GM18909 (cell line): ENCODE measurements at regions not wholly inside any gene's neighbourhood (a gene's known extent, or its start where the extent isn't known, plus 50 kb on each side); places are given as distances from the start of the nearest gene placed in this dataset.
"Not testable (repeated sequence)": the region's sequence is repeated elsewhere in the genome, so short reads cannot be mapped to it uniquely, and the experiment has no call there.

Source experiments
- ATAC-seq: cut with Tn5 transposase; IDR thresholded peaks from one replicate; pipeline ENCODE4 v1.9.1; 2021; ENCODE audit warnings: mild to moderate bottlenecking; ENCODE audit not compliant: unreplicated experiment, poor library complexity

DNA sequence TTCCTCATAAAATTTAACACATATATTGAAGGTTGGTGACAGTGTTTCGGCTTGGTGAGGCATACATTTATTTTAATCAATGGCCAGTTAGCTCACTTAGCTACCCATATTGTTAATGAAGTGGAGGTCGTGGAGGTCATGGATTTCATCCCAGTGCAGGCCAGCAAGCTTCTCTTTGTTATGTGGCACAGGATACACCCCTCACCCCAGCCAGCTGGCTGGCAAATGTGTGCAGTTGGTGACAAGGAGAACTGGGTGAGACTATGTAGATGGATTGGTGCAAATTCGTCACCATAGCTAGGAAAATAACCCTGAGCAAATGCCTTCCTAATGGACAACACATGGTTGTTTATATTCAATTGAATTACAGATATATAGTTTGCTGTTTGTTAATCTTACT lies 50.5 kb upstream of the FOXP2 start:
- ATAC-seq: no peak

DNA sequence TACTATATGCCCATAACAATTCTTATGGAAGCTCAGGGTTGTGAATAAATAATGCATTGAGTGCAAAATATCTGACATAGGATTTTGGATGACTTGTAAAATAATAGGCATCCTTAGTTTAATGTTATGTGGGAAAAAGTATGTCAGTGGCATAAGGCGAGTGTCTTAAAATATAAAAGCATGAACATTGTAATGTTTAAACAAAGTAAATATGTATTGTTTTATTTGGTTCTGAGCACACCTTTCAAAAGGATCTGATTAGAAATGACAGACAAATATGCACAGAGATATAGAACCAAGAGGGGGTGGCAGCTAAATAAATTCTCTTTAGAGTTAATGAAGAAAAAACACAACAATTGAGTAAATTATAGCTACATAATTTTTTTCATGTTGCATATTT lies 51.3 kb upstream of the FOXP2 start:
- no peak for ATAC-seq

DNA sequence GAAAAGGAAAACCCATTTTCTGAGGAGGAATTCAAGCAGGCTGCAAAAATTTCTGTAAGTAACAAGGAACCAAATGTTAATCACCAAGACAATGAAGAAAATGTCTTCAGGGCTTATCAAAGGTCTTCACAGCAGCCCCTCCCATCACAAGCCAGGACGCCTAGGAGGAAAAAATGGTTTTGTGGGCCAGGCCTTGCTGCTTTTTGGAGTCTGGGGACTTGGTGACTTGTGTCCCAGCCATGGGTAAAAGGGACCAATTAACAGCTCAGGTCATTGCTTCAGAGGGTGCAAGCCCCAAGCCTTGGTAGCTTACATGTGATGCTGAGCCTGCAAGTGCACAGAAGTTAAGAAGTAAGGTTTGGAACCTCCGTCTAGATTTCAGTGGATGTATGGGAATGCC lies 55.7 kb upstream of the FOXP2 start:
- no peak for ATAC-seq

DNA sequence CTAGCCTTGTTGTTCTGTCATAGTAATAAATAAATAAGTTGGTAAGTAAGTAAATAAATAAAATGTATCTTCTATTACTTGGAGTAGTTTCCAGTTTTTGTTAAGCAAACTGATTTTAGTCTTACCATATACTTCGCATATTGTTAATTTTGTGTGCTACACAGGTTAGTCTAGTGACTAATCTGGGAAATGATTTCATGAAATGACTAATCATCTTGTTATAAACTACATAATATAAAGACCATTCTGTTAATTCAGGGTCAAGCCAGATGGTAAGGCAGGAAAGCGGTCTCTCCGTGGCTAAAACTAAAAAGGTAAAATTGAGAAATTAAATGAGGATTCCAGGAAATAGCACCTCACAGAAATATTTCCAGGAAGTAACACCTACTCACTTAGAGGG lies 58.5 kb upstream of the FOXP2 start:
- ATAC-seq: no peak

GRCh38 chr7:114354306-114354705 lies 60.3 kb upstream of the FOXP2 start:
- ATAC-seq: no peak

DNA sequence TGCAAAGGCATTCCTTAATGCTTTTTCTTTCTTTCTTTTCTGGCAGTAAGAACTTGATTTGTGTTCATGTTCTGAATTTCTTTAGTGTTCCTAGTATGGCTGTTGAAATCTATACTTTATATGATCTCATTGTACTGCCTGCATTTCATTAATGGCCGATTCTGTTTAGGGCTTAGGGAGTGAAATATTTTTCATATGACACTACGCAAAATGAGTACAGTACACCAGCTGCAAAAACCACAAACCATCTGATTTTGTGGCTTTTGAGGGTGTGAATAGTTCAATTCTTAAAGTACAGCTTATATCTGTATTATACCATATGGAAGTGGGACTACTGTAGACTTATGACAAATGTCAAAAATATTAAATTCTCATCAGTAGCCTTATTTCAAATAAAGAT lies 69.1 kb upstream of the FOXP2 start:
- ATAC-seq: no peak

DNA sequence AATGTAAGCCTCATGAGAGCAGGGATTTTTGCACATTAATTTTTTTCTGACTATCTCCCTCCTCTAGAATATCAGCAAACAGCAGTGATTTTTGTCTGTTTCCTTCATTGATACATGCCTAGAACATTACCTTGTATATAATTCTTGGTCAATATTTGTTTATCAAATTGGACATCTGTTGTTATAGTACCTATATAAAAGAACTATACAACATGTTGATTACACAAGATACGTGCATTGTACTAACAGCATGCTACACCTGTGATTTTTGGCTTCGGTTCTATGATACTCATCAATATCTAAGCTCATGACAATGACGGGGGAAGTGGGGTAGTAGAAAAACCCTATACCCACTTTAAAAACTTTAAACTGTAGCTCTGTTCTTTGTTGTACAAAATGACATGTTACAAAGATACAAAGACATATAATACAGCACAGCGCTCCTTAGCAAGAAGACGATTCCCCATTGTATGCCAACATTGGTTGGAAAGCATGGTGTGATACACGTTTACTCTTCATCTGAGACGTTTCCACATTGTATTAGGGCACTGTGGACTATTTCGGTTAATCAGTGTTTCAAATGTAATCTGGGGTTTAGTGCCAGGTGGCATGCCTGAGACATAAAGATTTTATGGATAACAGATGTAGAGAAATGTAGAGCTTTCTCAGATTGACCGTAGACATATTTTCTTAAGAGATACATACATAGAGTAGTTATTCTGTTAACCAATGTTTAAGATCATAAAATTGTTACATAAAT lies 70.5 kb upstream of the FOXP2 start:
- ATAC-seq: no peak

DNA sequence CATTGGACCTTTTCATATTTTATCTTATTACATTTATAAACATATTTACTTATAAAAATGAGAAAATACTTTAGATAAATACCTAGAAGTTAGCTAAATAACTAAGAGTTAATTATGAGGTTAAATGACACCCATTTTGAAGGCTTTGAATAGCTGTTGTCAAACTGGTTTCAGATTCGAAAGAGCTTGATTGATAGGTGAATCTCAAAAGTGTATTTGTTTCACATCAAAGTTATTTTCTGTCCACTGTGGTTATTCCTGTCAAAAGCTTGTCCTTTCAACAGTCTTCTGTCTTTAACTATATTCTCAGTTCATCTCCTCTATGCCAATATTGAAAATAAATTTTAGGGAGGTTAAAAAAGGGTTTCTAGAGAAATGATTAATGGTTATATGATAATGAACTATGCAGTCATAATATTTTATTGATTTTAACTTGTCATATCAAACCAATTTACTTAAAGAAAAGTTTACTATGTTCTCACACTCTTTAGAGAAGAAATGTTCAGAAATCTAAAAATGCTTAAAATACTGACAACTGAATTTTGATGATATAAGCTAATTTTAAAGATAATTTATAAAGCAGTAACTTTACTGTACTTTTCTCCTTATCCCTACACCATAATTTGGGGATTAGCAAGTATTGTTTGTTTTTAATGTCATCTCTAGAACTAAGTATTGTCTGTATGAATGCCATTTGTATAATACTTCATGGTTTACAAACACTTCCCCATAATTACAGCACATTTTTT lies 72.0 kb upstream of the FOXP2 start:
- no peak for ATAC-seq

DNA sequence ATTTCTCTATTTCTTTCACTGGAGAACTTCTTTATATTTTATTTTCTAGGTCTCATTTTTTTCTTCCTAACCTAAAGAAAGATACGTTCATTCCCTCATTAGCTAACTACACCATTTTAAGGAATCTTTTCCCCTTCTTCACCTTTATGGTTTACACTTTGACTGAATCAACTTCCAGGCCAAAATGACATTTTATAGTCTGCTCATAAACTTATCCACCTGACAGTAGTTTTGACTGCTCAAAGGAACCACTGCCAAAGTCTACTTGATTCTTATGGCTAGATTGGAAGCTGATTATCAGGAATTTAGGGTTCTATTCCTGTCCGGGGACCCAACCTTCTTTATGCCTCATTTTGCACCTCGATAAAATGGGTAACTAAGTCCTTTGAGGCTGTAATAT lies 73.0 kb upstream of the FOXP2 start:
- no peak for ATAC-seq

GRCh38 chr7:114334989-114335388 lies 79.6 kb upstream of the FOXP2 start:
- no peak for ATAC-seq

GRCh38 chr7:114329458-114329857 lies 85.2 kb upstream of the FOXP2 start:
- ATAC-seq: not testable (repeated sequence)

DNA sequence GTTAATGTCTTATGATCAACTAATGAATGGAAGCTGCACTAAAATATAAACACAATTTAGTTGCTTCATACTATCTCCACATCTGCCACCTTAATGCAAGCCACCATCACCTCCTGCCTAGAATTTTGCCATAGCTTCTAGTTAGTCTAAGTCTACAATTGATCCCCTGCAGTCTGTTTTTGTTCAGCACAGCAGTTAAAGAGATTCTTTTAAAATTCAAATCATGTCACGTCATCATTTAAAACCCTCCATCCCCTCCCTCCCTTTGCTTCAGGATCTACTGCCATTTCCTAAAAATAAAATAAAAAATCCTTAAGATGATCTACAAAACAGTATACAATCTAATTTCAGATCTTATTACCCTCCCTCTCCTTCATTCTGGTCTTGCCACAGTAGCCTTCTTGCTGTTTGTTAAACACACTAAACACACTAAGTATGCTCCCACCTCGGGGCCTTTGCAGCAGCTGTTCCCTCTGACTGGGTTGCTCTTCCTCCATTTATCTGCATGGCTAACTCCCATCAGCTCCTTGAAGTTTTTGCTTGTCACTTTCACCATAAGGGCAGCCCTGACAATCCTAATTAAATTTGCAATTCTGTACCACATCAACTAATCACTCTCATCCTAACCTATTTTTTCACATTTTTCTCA lies 97.0 kb upstream of the FOXP2 start:
- ATAC-seq: no peak

DNA sequence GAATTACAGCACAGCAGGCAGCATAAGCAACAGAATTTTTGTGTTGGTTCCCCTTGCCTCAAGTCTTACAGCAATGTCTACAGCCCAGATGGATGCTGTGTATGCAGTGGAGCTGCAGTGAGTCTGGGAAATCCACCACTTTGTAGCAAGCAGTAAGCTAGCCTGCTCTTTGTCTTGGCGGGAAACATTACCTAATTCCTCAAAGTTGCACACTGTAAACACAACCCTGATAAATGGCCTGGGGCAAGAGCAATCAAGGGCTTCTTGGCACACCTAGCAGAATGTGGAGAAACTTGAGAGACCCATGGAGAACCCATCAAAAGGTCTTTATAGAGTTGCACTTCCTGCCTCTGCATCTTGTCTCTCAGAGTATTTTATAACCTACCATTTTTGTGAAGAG lies 102.0 kb upstream of the FOXP2 start:
- no peak for ATAC-seq

DNA sequence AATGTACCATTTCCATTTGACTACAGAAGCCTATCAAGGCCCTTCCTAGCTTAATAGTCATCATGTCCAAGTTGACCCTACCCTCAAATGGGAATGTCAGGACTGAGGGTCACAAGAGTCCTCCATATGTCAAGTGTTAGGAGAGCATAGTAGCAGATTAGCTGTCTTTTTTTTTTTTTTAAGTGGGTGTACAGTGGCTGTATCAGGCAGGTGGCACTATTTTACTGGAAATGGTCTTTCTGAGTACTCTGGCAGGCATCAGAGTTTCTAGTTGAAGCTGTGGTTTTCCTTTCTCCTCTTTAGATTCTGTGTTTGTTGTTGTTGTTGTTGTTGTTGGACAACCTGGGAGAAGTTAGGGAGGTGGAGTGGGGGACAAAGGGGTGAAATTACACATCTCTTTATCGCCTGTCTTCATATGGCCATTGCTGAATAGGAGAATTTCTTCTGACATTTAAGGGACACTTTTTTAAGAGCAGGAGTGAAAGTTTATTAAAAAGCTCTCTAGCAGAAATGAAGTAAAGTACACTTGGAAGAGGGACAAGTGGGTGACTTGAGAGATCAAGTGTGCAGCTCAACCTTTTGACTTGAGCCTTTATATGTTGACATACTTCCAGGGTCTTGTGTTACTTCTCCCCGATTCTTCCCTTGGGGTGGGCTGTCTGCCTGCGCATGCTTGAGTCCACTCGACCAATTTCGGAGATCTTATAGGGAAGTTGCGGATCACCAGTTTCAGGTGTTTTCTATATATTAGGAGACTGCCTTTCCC lies 104.1 kb upstream of the FOXP2 start:
- ATAC-seq: no peak

- ATAC-seq: no peak
Measured at GRCh38 chr7:114309729-114310128, 104.9 kb upstream of the FOXP2 start.

- no peak for ATAC-seq
Measured at GRCh38 chr7:114303301-114303700, 111.3 kb upstream of the FOXP2 start.

- no peak for ATAC-seq
Measured at GRCh38 chr7:114302858-114303257, 111.8 kb upstream of the FOXP2 start.

- ATAC-seq: no peak
Measured at GRCh38 chr7:114298011-114298410, 116.6 kb upstream of the FOXP2 start.

DNA sequence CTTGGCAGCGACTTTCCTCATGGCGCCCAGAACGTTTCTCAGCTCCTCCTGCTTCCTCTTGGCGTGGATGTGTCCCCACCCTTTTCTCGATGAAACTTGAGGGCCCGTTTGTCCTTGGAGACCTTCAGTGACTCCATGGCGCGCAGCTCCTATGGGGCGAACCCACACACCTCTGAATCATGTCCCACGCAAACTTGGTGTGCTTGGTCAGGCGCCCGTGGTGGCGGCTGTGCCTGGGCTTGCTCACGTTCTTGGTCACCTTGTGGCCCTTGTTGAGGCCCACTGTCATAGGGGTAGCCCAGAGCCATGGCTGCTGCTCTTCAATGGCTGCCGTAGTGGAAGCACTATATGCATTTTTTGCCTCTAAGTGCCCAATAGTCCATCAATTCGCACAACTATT lies 117.5 kb upstream of the FOXP2 start:
- ATAC-seq: no peak

DNA sequence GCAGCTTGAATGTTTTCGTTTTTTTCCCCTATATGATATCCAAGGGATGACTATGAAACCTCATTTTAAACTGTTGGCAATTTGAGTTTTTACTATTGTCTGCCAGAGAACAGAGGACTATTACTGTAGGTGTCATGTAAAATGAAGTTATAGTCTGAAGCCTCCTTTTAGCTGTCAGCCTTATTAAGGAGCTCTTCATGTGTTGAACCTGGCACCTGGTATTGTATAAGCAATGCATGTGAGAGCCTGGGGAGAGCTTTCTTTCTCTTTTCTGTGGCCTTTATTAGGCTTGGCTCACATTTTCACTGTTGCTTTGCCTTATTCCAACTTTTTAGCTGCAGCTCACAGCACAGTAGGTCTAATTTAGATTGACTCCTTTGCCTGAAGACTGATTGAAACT lies 119.1 kb upstream of the FOXP2 start:
- ATAC-seq: no peak

DNA sequence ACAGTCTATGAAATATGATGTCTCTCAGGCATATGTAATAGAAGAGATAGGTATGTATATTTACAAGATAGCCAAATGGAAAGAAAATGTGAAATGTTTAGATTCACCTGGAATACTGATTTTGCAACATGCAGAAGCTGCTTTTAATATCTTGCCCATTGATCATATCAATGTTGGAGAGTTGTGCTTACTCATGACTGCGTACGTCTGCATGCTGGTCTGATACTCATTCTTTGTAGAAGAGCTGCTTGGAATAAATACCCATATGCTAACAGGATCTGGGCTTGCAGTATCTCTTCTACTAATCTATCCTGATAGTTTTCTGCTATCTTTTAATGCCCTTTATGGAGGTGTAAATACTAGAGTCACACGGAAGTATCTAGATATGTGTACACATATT lies 120.6 kb upstream of the FOXP2 start:
- no peak for ATAC-seq
